ENCODE measurements at regions not wholly inside any gene's neighbourhood (a gene's known extent, or its start where the extent isn't known, plus 50 kb on each side); places are given as distances from the start of the nearest gene placed in this dataset.
"Not testable (repeated sequence)": the region's sequence is repeated elsewhere in the genome, so short reads cannot be mapped to it uniquely, and the experiment has no call there.

DNA sequence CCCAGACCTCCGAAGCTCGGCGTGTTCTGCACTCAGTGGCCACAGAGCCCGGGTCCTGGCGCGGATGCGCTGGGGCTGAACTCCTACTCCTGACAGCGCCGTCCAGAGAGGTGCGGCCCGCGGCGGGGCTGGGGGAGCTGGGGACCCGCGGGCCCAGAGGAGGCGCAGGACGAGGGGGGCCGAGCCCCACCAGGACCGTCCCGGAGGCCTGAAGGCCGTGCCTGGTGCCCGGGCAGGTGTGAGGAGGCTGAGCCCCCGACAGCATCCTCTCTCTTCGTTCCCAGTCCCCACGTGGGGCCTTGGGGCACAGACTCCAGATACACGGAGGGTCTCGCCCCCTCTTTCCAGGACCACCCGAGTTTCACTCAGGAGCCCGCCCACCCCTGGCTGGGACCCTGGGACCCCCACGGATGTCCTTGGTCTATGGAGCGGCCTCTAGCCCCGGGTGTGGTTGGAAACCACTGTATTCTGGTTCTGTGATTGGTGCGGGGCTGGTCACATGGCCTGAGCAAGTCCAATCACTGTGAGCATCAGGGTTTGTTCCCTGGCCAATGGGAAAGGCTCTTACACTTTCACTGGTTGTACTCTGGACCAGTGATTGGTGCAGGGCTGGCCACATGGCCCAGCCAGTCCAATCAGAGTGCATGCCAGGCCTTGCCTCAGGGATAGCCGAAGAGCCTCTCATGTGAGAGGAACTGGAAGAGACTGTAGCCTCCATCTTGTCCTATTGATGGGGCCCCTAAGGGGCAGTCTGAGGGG is 217.6 kb upstream of the SFSWAP start:
- no peak for FAIRE-seq

DNA sequence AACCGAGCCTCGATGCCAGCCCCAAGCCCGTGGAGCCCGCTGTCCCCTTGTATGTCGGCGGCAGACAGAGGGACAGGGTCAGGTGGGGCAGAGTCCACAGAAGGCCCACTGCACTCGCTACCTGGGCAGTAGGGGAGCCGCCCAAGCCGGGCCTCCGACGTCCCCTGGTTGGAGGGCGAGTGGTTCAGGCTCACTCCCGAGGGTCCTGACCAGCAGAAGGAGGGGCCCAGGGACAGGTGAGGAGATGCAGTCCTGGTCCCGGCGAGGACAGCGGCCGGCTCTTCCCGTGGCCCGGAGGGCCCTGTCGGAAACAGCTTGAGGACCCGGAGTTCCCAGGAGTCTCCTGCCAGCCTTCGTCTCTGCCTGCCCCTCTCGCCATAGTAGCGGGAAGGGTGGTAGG is 216.7 kb upstream of the SFSWAP start:
- FAIRE-seq = no peak

DNA sequence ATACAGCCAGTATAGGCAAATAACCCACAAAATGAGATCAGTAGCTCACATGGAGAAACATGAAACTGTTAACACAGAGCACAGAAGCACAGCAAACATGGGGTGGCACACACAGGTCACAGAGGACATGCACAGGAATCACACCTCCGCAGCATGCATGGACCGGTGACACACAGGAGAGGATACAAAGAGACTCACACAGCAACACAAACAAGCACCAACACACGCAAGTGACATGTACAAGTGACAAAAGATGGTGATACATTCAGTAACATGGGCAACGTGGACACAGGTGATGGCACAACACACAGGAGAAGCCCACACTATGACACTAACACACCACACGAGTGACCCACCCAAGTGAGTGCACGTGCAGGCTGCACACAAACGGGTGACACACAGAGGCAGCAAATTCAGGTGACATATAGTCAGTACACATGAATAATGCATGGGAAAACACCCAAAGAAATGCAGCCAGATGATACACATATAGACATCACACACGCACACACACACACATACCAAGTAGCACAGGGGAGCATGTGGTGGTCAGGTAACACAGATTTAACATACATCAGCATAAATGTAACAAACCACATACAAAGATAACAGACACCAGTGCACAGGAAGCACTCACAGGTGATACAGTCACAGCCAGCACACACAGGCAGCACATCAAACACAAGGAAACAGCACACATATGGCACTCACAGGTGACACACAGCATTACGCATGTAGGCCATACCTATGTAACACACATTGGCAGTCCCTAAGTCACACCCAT is 216.0 kb upstream of the SFSWAP start:
- FAIRE-seq = no peak

DNA sequence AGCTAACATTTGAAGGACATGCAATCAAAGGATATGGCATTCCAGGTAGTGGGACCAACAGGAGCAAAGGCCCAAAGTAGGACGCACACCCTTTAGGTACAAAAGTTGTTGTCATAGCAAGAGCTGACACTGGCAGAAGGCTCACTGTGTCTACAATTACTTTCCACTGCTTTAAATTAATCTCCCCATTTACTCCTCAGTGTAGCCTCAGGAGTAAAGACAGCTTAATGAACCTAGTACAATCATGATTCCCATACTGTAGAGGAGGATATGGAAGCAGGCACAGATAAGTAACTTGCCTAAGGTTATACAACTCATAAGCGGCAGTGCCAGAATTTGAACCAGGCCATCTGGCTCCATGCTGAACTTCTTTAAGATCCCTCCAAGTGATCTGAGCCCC is 212.9 kb upstream of the SFSWAP start:
- no peak for FAIRE-seq

DNA sequence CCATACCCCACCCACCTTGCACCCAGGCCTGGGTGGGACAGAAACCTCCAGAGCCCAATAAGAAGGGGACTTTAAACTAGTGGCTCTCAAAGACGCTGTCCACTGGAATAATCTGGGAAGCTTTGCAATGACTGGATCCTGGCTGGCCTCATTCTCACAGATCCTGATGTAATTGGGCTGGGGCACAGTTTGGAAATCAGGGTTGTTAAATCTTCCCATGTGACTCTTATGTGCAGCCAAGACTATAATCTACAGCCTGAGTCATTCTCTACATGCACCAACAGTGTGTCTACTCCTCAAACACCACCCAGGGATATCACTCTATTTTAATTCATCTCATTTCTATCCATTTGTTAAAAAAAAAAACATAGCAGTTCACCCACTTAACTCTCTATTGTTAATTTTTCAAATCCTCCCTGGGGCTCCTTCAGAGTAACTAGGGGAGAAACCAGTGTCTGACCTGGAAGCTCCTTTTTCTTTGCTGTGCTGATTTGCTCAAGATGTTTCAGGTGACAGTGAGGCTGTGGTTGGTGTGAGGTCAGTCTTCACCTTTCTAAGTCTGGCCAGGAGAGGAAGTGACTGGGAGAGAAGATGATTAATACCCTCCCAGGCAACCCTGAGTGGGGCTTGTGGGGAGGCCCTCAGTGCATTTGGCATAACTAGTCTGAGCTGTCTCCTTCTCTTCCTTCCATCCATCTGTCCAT is 211.6 kb upstream of the SFSWAP start:
- FAIRE-seq = no peak

DNA sequence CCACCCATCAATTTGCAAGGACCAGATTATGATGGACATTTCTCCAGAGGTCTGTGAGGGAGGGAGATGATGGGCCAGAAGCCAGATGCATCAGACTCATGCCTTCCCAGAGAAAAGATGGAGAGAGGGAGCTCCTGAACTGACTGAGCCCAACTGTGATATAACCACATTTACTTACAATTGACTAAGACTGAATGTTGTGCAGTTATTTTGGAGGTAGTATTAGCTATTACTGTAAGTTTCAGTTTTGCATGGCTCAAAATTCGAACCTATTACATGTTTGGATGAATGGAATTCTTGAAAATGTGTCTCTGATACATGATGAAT is 211.1 kb upstream of the SFSWAP start:
- FAIRE-seq = no peak

DNA sequence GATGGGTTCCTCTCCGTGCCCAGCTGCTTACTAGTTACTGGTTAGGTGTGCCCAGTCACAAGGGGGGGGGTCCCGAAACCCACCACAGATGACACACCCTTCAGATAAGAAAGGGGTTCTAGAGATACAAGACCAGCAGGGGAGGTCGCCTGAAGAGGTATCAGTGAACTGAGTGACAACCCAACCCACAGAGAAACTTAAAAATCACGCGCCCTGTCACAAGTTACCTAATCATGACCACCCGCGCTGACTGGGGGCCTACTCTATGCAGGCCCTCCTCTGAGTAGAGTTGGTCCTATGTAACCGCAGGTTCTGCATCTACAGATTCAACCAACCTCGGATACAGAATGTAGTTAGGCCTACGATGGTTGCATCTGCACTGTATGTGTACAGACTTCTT is 210.3 kb upstream of the SFSWAP start:
- FAIRE-seq = no peak

DNA sequence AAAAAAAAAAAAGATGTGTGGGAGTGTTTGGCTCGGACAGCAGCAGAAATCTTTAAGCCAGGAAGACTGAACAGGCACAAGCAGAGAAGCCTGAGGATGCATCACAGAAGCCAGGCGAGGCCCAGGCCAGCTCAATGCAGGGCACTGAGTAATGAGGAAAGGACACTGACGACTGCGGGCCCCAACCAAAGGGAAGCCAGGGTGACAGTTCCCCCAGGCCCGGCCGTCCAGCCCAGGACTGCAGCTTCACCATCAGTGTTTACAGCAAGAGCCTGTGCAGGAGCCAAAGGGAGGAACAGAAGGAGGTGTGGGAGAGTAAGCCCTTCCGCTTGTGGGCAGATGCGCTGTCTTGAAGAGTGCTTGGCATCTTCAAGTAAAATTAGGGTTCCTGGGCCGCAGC is 205.3 kb upstream of the SFSWAP start:
- no peak for FAIRE-seq

DNA sequence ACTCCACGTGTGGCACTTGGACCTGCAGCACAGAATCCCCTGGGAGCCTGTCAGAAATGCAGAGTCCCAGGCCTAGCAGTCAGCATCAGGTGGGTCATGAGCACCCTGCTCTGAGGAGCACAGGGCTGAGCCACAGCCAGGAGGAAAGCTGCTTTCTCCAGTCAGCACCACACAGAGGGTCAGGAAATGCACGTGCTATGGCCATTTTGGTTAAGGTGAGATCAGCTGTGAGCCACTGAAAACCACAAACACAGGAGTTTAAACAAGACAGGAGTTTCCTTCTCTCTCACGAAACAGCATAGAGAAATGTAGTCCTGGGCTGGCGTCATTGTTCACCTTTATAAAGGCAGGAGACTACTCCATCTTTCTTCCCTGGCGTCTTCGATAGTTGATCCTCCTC is 204.5 kb upstream of the SFSWAP start:
- no peak for FAIRE-seq

DNA sequence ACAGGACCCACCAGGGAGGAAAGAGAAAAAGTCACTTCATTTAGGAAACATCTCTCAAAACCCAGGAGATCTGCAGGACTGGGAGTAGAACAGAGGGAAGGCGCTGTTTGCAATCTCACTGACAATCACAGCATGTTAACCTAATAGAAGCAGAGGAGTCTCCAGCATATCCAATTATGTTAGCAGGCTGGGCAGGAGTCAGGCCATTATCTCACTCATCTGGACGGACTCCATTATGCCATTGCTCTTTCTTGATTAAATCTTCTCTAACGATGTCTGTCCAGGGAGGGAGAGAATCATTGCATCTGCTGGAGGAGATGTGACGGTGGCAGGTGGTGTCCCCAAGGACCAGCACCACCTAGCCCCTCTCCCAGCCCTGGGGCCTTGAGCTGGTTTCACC is 203.8 kb upstream of the SFSWAP start:
- FAIRE-seq = no peak

DNA sequence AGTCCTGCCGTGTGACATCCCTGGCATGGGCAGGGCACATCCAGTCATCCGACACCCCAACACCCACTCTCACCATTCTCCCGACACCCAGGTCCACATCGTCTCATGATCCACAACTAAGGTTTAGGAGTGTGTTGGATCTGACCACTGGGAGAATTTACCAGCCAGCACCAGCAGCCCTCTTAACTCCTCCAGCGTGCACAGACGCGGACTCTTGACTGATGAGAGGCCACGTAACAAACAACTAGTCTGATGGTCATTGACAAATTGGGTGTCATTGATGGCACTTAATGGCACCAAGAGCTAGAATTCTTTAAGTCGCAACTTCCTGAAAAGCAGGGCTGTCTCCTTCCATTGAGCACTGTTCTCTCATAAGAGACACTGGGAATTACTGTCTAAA is 203.0 kb upstream of the SFSWAP start:
- FAIRE-seq = no peak

DNA sequence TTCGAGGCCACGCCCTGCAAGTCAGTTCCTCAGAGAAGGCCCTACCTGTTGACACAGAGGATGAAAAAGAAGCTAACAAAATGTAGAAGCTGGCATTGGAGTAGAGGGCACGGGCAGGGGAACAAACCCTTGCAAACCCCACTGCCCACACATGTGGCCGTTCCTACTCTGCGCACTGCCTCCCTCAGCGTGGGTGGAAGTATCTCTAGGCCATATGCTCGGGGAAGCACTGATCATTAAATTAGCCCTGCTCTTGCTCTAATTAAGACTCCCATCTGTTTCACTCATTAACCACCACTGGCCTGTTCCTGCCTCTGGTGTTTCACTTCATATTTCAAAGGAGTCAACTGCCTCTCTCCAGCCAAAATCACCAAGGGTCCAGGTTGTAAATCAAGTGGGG is 201.2 kb upstream of the SFSWAP start:
- FAIRE-seq = no peak

DNA sequence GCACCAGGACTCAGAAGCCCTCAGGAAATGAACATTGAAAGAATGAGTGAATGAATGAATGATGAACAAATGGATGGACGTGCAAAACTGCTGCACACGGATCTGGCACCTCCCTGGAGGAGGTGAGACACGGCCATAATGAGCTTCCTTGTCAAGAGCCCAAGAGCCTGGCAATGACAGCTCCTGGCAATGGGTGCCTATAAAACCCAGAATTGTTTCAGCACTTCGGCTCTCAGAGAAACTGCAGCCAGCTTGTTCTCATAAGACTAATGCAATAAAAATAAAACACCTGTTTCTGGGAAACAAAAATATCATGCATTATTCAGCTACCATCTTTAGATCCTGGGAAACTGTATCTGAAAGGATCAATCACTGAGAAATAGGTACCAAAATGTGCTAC is 200.5 kb upstream of the SFSWAP start:
- FAIRE-seq = no peak

DNA sequence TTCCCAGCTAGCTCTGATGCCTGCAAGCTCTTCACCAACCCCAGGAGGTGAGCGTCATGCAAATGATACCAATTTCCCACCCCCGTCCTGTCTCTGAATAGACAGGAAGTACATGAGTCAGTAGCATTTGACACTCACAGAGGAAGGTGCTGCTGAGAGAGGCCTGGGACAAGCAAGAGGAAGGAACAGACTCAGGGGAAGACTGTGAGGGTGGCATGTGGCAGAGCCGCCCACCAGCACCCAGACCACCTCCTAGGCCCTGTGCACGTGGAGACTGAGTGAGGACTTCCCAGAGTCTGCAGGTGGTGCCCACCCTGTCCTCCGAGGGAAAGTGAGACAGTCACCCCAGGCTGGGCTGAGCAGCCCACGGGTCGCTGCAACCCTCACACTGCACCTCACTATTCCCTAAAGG is 199.5 kb upstream of the SFSWAP start:
- no peak for FAIRE-seq

DNA sequence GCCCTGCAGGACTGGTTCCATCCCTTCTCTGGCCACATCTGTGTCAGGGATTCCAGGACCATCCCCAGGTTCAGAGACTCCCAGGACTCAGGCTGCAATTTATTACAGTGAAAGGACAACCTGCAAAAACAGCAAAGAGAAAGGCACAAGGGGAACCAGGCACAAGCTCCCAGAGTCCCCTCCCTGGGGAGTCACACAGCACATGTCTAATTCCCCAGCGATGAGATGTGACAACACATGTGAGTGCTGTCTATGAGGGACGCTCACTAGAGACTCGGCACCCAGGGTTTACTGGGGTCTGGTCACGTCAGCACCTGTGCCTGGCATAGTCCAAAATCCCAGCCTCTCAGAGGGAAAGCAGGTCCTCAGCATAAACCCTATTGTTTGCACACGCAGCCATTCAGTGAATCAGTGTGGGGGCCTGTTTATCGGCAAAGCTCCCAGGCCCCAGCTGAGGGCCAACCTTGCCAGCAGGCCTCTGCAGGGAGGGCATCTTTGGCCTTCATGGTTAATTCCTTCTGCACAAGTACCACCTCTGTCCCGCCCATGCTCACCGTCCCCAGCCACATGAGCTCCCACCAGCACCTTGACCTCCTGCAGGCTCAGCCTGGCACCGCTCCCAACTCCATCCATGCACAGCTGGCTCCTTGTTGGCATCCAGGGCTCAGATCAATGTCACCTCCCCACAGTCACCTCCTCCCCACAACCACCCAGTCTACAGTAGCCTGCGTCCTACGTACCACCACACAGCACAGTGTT is 198.9 kb upstream of the SFSWAP start:
- no peak for FAIRE-seq

DNA sequence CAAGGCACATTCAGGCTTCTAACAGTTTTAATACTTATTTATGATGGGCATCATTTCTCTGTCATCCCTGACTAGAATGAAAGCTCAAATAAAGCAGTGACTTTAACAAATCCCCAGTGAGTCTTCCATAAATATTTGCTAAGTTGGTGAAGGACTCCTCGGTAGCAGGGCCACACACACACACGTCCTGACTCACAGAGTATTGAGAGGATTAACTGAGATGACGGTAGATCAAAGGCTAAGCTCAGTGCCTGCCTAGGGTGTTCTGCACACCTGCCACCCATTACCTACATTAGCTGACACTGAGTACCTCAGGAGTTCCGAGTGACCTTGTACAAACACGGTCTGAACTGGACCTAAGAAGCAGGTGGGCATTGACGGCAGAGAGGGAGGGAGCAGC is 197.3 kb upstream of the SFSWAP start:
- FAIRE-seq = no peak

DNA sequence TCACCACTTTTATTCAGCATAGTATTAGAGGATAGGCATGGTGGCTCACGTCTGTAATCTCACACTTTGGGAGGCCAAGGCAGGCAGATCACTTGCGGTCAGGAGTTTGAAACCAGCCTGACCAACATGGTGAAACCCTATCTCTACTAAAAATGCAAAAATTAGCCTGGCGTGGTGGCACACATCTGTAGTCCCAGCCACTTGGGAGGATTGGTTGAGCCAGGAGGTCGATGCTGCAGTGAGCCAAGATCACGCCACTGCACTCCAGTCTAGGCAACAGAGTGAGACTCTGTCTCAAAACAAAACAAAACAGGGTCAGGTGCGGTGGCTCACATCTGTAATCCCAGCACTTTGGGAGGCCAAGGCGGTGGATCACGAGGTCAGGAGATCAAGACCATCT is 190.3 kb upstream of the SFSWAP start:
- not testable (repeated sequence) for FAIRE-seq

DNA sequence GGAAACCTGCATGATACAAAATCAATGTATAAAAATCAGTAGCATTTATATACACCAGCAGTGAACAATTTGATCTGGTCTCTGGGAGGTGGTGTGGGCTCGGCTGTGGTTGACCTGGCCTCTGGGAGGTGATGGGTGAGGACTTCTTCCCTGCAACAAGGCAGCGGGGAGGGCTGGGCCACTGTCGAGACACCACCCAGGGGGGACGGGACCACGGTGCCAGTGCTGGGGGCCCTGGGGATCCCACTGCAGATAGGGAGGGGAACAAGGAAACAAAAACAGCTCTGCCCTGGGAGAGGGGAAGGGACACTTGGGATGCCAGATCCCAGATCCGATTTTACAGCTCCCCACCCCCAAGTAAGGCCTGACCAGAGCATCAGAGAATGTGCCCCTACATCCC is 189.6 kb upstream of the SFSWAP start:
- no peak for FAIRE-seq

DNA sequence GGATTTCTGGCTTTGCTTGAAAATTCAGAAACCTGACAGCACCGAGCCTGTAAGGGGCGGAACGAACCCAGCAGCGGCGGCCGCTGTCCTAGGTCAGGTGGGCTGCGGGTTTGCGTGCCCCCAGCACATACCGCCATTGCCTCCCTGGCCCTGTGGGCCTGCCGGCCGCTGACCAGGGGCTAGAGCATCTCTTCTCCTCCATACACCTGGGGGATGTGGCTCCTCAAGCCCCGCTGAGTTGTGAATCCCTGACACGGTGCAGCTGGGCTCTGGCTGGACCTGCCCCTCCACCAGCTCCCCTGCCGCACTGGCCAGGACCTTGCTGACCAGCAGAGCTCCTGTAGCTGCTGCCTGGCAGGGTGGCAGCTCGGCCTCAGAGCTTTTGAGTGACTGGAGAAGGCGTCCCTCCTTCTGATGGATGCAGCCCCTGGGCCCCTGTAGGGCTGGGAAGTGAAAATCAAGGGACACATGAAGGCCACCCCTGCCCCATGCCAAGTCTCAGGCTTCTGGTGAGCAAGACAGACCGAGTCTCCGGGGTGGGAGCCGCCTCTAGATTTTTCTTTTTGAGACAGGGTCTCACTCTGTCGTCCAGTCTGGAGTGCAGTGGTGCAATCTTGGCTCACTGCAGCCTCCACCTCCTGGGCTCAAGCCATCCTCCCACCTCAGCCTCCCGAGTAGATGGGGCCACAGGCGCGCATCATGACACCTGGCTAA is 184.9 kb upstream of the SFSWAP start:
- no peak for FAIRE-seq

DNA sequence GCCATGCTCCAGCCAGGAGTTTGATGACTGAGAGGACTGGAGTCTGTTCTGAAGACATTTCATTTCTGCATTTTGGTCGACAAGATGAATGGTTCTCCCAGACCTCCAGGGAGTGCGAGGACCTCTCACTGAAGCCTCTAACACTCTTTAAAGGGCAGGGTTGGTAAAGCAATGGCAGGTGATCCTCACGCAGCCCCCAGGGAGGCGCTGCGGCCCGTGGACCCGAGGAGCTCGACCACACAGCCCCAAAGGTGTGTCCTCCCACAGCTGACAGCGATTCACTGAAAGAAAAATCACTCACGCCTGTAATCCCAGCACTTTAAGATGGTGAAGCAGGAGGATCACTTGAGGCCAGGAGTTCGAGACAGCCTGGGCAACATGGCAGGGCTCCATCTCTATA is 183.8 kb upstream of the SFSWAP start:
- FAIRE-seq = no peak

DNA sequence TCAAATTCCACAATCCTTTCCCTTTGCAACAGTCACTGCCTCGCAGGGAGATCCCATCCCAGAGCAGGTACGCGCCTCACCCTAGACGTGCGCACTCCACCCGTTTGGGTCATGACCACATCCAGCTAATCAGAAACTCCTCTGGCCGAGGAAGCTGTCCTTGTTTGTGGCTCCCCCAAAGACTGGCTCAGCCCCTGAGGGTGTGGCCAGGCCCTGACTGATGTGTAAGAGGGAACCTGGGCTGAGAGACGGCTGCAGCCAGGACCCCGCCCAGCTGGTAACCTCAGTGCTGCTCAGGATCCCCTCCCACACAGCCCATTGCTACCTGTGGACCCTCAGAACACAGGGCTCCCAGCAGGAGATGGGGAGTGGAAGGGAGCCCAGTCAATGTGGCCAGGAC is 183.2 kb upstream of the SFSWAP start:
- no peak for FAIRE-seq

DNA sequence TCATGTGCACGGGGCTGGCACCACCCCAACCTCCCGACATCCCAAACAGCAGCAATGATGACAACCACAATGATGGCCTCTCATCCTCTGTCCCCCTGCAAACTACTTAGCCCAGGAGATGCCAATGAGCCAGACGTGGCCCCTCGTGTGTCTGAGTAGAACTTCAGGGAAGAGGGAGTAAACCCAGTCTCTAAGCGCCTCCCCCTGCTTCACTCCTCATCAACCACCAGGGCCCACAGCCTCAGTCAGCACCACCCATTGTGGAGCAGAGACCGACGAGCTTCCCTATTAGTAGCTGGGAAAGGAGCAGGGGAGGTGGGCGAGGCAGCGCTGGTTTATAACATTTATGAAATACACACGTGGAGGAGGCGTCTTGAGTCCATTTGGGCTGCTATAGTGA is 182.7 kb upstream of the SFSWAP start:
- no peak for FAIRE-seq

DNA sequence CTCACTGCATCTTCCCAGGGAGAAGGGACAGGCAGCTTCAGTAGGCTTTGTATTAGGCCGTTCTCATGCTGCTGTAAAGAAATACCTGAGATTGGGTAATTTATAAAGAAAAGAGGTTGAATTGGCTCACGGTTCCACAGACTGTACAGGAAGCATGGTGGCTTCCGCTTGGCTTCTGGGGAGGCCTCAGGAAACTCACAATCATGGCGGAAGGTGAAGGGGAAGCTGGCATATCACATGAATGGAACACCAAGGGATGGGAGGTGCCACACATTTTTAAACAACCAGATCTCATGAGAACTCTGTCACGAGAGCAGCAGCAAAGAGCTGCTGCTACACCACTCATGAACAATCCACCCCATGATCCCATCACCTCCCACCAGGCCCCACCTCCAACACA is 182.2 kb upstream of the SFSWAP start:
- FAIRE-seq = no peak
